PC-9 (cell line): ENCODE measurements at regions not wholly inside any gene's neighbourhood (a gene's known extent, or its start where the extent isn't known, plus 50 kb on each side); places are given as distances from the start of the nearest gene placed in this dataset.

Experiments used
- EZH2 ChIP-seq: fragments of 200-600 bp; sonication (generic); IDR thresholded peaks from 2 replicates; pipeline ENCODE4 v1.8.0; 2017; ENCODE audit warnings: antibody characterized with exemption, low read depth
- TF ChIP-seq, protein P1 (sequence below): fragments of 200-600 bp; sonication (generic); conservative IDR thresholded peaks from 2 replicates; pipeline ENCODE4 v1.6.1; 2017; ENCODE audit warnings: mixed run types, antibody characterized with exemption, mild to moderate bottlenecking, moderate library complexity

DNA sequence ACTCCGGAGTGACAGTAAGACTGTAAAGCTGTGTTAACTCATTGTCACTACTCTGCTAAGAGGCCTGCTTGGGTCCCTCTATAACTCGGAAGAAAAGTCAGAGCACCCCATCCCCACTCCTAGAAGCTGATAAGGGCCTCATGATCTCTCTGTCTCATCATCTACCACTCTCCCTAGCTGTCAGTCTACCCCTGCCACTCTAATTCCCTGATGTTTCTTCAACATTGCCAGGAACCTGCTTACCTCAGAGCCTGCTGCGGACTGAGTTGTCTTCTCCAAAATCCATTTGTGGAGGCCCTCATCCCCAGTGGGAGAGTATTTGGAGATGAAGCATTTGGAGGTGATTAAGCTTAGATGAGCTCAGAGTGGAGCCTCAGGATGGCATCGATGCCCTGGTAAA lies 1092.2 kb downstream of the TBC1D22A start:
- TF ChIP-seq, protein P1, sequence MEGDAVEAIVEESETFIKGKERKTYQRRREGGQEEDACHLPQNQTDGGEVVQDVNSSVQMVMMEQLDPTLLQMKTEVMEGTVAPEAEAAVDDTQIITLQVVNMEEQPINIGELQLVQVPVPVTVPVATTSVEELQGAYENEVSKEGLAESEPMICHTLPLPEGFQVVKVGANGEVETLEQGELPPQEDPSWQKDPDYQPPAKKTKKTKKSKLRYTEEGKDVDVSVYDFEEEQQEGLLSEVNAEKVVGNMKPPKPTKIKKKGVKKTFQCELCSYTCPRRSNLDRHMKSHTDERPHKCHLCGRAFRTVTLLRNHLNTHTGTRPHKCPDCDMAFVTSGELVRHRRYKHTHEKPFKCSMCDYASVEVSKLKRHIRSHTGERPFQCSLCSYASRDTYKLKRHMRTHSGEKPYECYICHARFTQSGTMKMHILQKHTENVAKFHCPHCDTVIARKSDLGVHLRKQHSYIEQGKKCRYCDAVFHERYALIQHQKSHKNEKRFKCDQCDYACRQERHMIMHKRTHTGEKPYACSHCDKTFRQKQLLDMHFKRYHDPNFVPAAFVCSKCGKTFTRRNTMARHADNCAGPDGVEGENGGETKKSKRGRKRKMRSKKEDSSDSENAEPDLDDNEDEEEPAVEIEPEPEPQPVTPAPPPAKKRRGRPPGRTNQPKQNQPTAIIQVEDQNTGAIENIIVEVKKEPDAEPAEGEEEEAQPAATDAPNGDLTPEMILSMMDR: no peak
- TF ChIP-seq EZH2: no peak
